ENCODE measurements at regions not wholly inside any gene's neighbourhood (a gene's known extent, or its start where the extent isn't known, plus 50 kb on each side); places are given as distances from the start of the nearest gene placed in this dataset.
"Not testable (repeated sequence)": the region's sequence is repeated elsewhere in the genome, so short reads cannot be mapped to it uniquely, and the experiment has no call there.

DNA sequence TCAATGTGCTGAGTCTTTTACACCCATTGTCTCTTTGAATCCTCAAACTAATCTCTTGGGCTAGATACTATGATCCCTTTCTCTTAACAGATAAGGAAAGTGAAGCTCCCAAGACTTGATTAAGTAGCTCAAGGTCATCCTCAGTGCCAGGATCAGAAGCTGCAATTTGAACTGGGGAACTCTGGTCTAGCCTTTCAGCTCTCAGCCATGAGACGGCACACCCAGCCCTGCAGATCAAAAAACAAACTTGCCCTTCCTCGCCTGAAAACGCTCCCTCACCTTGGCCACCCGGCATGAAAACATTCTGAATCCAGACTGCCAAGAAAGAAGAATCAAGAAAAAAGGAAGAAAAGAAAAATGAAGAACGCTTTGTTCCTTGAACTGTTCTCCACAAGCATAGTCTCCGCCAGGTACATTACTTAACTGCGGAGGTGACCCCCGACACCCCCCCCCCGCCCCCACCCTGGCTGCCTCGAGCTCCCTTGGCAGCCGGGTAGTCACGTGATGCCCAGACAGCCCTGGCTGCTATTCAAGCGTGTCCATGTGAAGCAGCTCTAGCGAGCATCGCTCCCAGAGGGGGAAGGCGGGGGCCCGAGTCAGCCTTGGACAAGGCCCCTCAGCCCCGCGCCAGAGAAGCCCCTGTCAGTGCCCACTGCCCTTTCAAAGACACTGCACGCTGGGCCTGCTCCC is 451.2 kb downstream of the MIAT start:
- DNase-seq (ENCODE audit: low spot score in 2 of 2): no peak
- no peaks in the 10 kb centered on the region for H3K36me3 ChIP-seq (replicated peaks)
- in situ Hi-C loops (cut with MboI; ENCODE audit: low sequenced_read_pairs): no loop called here
- no peaks in the 10 kb centered on the region for H3K4me1 ChIP-seq
- no peak overlapping the region for H3K4me3 ChIP-seq
- no peaks in the 10 kb centered on the region for H3K9me3 ChIP-seq
- peaks cover 5% of the 10 kb centered on the region for H3K27me3 ChIP-seq (ENCODE audit: low read depth)

DNA sequence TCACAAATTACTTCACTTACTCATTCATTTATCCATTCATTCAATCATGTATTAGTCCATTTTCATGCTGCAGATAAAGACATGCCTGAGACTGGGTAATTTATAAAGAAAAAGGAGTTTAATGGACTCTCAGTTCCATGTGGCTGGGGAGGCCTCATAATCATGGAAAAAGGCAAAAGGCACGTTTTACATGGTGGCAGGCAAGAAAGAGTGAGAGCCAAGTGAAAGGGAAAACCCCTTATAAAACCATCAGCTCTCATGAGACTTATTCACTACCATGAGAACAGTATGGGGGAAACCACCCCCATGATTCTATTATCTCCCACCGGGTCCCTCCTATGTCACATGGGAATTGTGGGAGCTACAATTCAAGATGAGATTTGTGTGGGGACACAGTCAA is 452.0 kb downstream of the MIAT start:
- in situ Hi-C loops (cut with MboI; ENCODE audit: low sequenced_read_pairs); H3K36me3 ChIP-seq (replicated peaks); DNase-seq (ENCODE audit: low spot score in 2 of 2); H3K4me1 ChIP-seq; H3K9me3 ChIP-seq; H3K4me3 ChIP-seq; H3K27me3 ChIP-seq (ENCODE audit: low read depth): not testable (repeated sequence)

DNA sequence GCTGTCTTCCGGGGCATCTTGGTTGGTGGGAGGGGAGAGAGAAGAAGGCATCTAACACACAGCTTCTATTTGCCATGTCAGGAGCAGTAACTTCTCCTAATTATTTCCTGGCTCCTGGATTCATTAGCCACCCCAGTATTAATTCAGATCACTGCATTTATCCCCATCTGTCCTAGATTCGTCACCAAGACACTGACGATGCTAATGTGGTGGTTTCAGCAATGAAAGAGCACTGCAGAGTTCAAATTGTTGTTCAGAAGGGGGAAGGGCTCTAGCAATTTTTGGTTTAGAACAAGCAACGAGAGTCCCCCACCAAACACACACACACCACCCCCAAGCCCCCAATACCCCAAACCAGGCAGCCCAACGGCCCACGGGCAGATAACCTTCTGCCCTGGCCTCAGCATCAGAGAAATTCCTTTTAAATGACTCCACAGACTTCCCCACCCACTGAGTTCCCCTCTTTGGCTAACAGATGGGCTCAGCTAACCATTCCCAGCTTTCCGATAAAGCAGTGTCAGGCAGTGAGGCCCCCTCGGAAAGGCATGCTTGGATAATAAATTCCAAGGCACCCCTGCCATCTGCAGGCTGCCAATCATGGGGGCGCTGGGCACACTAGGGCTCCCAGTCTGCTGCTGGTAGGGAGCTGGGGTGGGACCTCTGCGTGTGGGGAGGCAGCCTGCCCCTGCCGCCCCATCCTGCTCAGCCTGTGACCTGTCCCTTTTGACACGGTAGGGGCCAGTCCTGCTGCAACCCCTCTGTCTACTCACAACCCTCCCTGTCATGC is 453.5 kb downstream of the MIAT start:
- H3K36me3 ChIP-seq (replicated peaks): no peaks in the 10 kb centered on the region
- in situ Hi-C loops (cut with MboI; ENCODE audit: low sequenced_read_pairs): no loop called here
- no peaks in the 10 kb centered on the region for H3K4me1 ChIP-seq
- no peak overlapping the region for H3K4me3 ChIP-seq
- no peak for DNase-seq (ENCODE audit: low spot score in 2 of 2)
- no peaks in the 10 kb centered on the region for H3K9me3 ChIP-seq
- H3K27me3 ChIP-seq (ENCODE audit: low read depth): no peaks in the 10 kb centered on the region

DNA sequence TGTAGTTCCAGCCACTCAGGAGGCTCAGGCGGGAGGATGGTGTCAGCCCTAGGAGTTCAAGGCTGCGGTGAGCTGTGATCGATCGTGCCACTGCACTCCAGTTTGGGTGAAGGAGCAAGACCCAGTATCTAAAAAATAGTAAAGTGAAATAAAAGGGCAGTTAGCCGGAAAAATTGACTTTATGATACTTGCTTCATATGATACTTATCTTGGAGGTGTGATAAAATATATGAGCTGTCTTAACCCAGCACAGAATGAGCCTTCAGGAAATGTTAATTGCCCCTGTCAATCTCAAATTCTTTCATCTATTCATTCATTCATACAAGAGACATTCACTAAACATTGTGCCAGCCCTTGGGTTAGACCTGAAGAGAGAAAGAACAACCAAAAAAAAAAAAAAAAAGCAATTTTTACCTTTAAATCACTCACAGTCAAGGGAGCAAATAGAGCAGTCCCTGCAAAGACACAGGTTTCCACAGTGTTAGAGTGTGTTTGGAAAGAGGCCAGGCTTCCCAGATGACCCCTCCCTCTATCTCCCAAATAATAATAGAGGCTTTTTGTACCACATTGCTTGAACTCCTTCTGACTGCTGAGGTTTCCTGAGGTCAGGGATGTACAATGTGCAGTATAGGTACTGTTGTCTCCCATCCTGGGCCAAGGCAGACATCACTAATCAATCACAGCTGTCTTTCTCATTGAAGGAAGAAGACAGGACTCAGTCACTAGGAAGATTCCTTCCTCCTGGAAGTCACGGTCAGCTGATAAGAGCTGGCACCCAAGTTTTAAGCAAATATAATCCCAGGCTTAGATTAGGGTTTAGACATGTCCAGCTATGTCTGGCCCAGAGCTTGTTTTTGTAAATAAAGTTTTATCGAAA is 454.6 kb downstream of the MIAT start:
- no peak for DNase-seq (ENCODE audit: low spot score in 2 of 2)
- Histone ChIP-seq H3K4me1 (no peaks in the 10 kb centered on the region), H3K27me3 (ENCODE audit: low read depth) (no peaks in the 10 kb centered on the region), H3K36me3 (replicated peaks) (no peaks in the 10 kb centered on the region), H3K9me3 (no peaks in the 10 kb centered on the region), H3K4me3 (no peak overlapping the region)
- in situ Hi-C loops (cut with MboI; ENCODE audit: low sequenced_read_pairs): no loop called here

DNA sequence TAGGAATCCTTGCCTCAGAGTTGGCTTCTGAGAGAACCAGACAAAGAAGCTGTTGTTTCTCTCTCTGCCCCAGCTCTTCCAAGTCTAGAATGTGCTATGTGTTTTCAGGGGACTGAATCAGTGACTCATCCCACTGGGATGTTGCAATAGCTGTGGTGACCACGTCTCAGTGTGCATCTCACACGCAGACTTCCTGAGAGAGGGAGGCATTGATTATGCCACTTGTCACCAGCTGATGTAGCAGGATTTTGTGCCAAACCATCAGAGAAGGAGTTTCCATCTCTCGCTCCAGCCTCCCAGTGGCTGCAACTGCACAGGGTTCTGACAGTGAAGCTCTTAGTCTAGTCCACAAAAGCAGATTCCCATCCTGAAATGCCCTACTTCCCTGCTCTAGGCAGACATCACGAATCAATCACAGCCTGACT is 455.8 kb downstream of the MIAT start:
- DNase-seq (ENCODE audit: low spot score in 2 of 2): no peak
- no peaks in the 10 kb centered on the region for H3K4me1 ChIP-seq
- in situ Hi-C loops (cut with MboI; ENCODE audit: low sequenced_read_pairs): no loop called here
- H3K36me3 ChIP-seq (replicated peaks): no peaks in the 10 kb centered on the region
- H3K4me3 ChIP-seq: no peak overlapping the region
- H3K27me3 ChIP-seq (ENCODE audit: low read depth): peaks cover 3% of the 10 kb centered on the region
- no peaks in the 10 kb centered on the region for H3K9me3 ChIP-seq

DNA sequence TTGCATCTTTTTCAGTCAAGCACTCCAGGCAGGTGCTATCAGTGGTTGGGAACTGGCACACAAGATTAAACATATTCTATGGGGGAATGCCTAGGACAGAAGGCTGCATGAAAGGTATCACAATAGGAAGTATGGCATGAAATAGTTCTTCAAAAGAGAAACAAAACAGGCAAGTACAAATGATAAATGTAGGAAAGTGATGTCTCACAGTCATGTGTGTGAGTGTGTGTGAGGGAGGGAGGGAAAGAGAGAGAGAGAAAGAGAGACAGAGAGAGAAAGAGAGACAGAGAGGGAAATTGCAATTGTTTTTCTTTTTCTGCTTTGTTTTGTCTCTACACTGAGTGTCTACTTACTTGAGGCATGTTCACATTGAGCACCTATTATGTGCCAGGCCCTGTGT is 456.3 kb downstream of the MIAT start:
- Histone ChIP-seq H3K4me1 (no peaks in the 10 kb centered on the region), H3K4me3 (no peak overlapping the region), H3K36me3 (replicated peaks) (no peaks in the 10 kb centered on the region), H3K9me3 (no peaks in the 10 kb centered on the region), H3K27me3 (ENCODE audit: low read depth) (peaks cover 5% of the 10 kb centered on the region)
- DNase-seq (ENCODE audit: low spot score in 2 of 2): no peak
- in situ Hi-C loops (cut with MboI; ENCODE audit: low sequenced_read_pairs): no loop called here

DNA sequence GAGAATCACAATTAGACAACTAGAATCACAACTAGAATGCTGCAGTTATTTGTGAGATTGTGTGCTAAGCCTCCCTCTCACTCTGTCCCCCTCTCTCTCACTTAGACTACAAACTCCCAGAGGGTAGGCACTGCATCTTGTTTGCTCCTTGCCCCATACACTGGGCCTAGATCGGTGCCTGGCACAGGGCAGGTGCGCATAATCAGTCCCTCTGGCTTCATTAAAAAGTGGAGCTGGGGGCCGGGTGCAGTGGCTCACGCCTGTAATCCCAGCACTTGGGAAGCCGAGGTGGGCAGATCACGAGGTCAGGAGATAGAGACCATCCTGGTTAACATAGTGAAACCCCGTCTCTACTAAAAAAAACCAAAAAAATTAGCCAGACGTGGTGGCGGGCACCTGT is 456.8 kb downstream of the MIAT start:
- H3K4me1 ChIP-seq: no peaks in the 10 kb centered on the region
- DNase-seq (ENCODE audit: low spot score in 2 of 2): no peak
- H3K27me3 ChIP-seq (ENCODE audit: low read depth): peaks cover 5% of the 10 kb centered on the region
- H3K36me3 ChIP-seq (replicated peaks): no peaks in the 10 kb centered on the region
- in situ Hi-C loops (cut with MboI; ENCODE audit: low sequenced_read_pairs): no loop called here
- H3K4me3 ChIP-seq: no peak overlapping the region
- H3K9me3 ChIP-seq: no peaks in the 10 kb centered on the region

DNA sequence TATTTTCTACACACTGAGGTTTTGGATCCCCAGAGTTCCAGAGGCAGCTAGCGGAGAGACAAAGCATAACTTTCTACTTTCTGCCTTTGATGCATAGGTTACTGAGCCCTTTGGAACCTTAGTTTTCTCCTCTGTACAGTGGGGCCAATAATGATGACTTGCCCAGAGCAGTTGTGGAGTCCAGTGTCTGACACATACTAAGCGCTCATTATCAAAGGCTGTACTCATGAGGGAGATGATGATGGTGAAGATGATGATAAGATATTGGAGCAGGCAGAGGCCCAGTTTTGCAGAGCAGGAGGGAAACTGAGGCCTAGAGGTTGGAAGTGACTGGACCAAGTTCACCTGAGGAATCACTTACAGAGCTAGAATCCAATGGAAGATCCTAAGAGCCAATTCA is 458.0 kb downstream of the MIAT start:
- in situ Hi-C loops (cut with MboI; ENCODE audit: low sequenced_read_pairs): no loop called here
- Histone ChIP-seq H3K9me3 (no peaks in the 10 kb centered on the region), H3K27me3 (ENCODE audit: low read depth) (peaks cover 5% of the 10 kb centered on the region), H3K4me1 (no peaks in the 10 kb centered on the region), H3K36me3 (replicated peaks) (no peaks in the 10 kb centered on the region), H3K4me3 (no peak overlapping the region)
- DNase-seq (ENCODE audit: low spot score in 2 of 2): no peak

DNA sequence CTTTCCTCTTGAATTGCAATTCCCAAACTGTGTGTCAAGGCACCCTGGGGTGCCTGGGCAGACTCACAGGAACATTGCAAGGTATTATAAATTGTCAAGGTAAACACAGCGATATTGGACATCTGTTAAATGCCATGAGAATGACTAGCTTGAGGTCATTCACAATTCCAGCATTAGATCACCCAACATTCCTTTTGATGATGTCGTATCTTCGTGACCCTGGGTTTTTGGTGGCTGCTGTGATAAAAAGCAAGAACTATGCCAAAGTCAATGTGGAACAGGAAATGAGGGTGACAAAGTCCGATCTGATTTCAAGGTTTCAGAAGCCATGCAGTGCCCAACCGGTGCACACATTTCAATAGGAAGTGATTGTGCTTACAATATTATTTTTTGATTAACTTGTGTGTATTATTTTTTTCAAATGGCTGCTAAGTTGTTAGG is 458.4 kb downstream of the MIAT start:
- peaks cover 5% of the 10 kb centered on the region for H3K27me3 ChIP-seq (ENCODE audit: low read depth)
- no peak for DNase-seq (ENCODE audit: low spot score in 2 of 2)
- in situ Hi-C loops (cut with MboI; ENCODE audit: low sequenced_read_pairs): no loop called here

DNA sequence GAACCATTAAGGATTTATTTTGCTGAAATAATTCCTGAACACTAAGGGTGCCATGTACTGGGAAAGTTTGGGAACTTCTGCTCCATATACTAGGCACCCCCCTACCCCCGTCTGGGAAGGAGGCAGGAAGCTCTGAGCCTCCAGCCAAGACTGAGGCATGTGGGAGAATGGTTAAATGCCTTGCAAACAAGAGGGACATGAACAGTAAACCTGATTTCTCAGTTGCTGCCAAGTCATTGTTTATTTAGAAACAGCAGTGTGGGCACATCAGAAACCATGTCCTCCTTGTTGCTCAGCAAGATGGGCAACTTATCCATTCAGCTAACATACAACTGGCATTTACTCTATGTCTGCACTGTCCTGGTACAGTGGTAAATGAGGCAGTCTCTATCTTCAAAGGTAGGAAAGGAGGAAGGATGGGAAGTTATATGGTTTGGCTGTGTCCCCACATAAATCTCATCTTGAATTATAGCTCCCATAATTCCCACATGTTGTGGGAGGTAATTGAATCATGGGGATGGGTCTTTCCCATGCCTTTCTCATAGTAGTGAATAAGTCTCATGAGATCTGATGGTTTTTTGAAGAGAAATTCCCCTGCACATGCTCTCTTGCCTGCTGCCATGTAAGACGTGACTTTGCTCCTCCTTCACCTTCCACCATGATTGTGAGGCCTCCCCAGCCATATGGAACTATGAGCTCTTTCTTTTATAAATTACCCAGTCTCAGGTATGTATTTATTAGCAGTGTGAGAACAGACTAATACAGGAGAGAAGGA is 459.1 kb downstream of the MIAT start:
- Histone ChIP-seq H3K4me1 (no peaks in the 10 kb centered on the region), H3K27me3 (ENCODE audit: low read depth) (peaks cover 5% of the 10 kb centered on the region), H3K9me3 (no peaks in the 10 kb centered on the region), H3K4me3 (no peak overlapping the region), H3K36me3 (replicated peaks) (no peaks in the 10 kb centered on the region)
- DNase-seq (ENCODE audit: low spot score in 2 of 2): no peak
- in situ Hi-C loops (cut with MboI; ENCODE audit: low sequenced_read_pairs): no loop called here

More for the DNA sequence above, 458.4 kb downstream of the MIAT start:
- Histone ChIP-seq H3K4me1 (no peaks in the 10 kb centered on the region), H3K9me3 (no peaks in the 10 kb centered on the region), H3K4me3 (no peak overlapping the region), H3K36me3 (replicated peaks) (no peaks in the 10 kb centered on the region)

DNA sequence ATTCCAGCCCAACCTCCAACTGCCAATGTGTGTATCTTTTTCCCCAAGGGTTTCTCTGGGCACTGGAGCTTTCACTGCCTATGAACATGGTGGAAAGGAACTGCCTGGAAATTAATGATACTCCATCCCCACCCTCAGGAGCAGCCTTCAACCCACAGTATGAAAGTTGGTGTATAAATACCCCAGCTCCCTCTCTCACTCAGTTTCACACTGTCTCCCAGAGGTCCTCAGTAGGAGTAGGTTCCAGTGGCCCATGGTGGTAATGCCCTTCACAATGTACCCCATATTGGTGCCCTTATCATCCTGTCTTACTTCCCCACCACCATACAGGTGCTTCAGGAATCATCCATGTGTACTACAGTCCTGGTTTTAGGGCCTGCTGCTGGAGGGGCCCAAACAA is 462.6 kb downstream of the MIAT start:
- no peaks in the 10 kb centered on the region for H3K9me3 ChIP-seq
- no peaks in the 10 kb centered on the region for H3K36me3 ChIP-seq (replicated peaks)
- no peaks in the 10 kb centered on the region for H3K4me1 ChIP-seq
- in situ Hi-C loops (cut with MboI; ENCODE audit: low sequenced_read_pairs): no loop called here
- no peak overlapping the region for H3K4me3 ChIP-seq
- DNase-seq (ENCODE audit: low spot score in 2 of 2): no peak
- H3K27me3 ChIP-seq (ENCODE audit: low read depth): peaks cover 22% of the 10 kb centered on the region

DNA sequence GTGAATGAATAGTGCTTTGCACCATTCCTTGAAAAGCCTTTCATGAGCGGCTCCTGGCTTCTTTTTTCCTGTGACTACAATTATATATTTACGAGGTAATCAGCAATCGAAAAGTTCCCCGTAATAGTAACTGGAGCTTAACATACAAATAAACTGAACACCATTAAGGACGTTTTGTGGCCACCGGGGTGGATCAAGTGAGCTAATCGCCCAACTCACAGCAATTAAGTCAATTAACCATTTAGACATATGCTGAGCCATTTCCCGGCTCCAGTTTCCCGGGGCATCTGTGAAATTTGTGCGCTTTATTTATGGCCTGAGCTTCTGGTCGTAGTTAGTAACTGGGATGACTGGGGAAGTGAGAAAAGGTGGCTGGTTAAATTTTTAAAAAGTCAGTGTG is 465.2 kb downstream of the MIAT start:
- Histone ChIP-seq H3K36me3 (replicated peaks) (no peaks in the 10 kb centered on the region), H3K9me3 (no peaks in the 10 kb centered on the region), H3K4me1 (no peaks in the 10 kb centered on the region), H3K4me3 (no peak overlapping the region), H3K27me3 (ENCODE audit: low read depth) (peaks cover 48% of the 10 kb centered on the region)
- DNase-seq (ENCODE audit: low spot score in 2 of 2): peak in 1 of 2 experiments; percentile 6
- in situ Hi-C loops (cut with MboI; ENCODE audit: low sequenced_read_pairs): no loop called here

DNA sequence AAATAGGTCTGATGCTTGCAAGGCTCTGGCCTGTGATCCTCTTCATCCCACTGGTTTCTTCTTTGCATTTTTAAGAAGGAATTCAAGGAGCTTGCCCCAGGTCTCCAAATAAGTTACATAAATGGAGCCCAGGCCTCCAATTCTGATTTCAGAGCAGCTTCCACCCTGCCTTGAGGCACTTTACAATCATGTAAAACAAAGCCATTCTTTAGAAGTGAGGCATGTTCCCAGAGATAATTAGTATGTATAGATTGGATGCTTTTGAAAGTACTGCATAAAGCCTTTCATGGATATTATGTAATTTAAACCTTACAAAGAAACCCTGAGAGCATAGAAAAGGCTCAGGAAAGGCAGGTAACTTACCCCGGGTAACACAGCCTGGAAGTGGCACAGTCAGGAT is 466.5 kb downstream of the MIAT start:
- Histone ChIP-seq H3K9me3 (no peaks in the 10 kb centered on the region), H3K4me1 (no peaks in the 10 kb centered on the region), H3K27me3 (ENCODE audit: low read depth) (peaks cover 55% of the 10 kb centered on the region), H3K36me3 (replicated peaks) (no peaks in the 10 kb centered on the region), H3K4me3 (no peak overlapping the region)
- no peak for DNase-seq (ENCODE audit: low spot score in 2 of 2)
- in situ Hi-C loops (cut with MboI; ENCODE audit: low sequenced_read_pairs): no loop called here
